ENCODE measurements at regions not wholly inside any gene's neighbourhood (a gene's known extent, or its start where the extent isn't known, plus 50 kb on each side); places are given as distances from the start of the nearest gene placed in this dataset.

DNA sequence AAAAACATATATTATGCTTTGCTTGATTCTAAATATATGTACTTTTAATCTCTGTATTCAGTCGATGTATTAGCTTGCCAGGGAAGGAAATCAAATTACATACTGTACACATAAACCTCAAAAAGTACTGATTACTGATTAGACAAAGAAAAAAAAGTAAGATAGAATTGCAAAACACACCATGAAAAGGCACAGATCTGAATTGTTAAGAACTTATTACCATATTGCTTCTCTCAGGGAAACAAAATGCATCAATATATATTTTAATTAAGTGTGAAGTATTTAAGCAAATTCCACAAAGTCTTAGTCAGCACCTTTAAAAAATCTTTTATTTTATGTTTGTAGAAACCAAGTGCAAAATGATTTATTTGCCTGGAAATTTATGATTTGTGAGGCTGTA, 309.3 kb downstream of the RNF144A start:
- FAIRE-seq (no peak), DNase-seq (ENCODE audit: extremely low read depth in 1 of 4, low spot score in 3 of 4) (no peak), ATAC-seq (no peak)
- Histone ChIP-seq H3K9ac (ENCODE audit: insufficient read depth in 1 of 2, low read depth in 2 of 2, low read length in 2 of 2) (no peak overlapping the region), H3K9me1 (ENCODE audit: control insufficient read depth, insufficient read depth, low read length) (no peaks in the 10 kb centered on the region), H3K79me2 (ENCODE audit: control insufficient read depth, insufficient read depth, low read length) (no peaks in the 10 kb centered on the region), H4K20me1 (replicated peaks; ENCODE audit: control insufficient read depth, insufficient read depth, low read length) (no peaks in the 10 kb centered on the region), H3K27ac (ENCODE audit: extremely low read depth, low read depth, low read length) (no peak overlapping the region), H2AFZ (ENCODE audit: low read depth, low read length) (no peak overlapping the region), H3K27me3 (ENCODE audit: control insufficient read depth in 2 of 2, insufficient read depth in 2 of 2, low read length in 2 of 2) (no peaks in the 10 kb centered on the region), H3K9me3 (replicated peaks; ENCODE audit: control insufficient read depth, insufficient read depth, low read depth, low read length) (no peaks in the 10 kb centered on the region), H3K4me1 (replicated peaks in 1 of 2; ENCODE audit: control insufficient read depth in 2 of 2, insufficient read depth in 2 of 2, low read length in 2 of 2) (no peaks in the 10 kb centered on the region), H3K4me2 (ENCODE audit: insufficient read depth, low read length) (no peak overlapping the region), H3K36me3 (ENCODE audit: control insufficient read depth, insufficient read depth, low read length) (no peaks in the 10 kb centered on the region), H3K4me3 (no peak overlapping the region)
- intact Hi-C loops (cut with micrococcal nuclease): no loop called here
- no TSS peak for BruUV-seq (replicated peaks)
- in situ Hi-C loops (cut with MboI): no loop called here
- 0% methylated on average over 1 of the region's 1 CpG for WGBS (ENCODE audit: insufficient coverage, low coverage, missing lambda C conversion rate)
- ChIA-PET POLR2A (no interaction called here), CTCF (ENCODE audit: low intra/inter-chr PET ratio) (no interaction called here)
- TF ChIP-seq BMI1 (IDR thresholded peaks at IDR 0.05; ENCODE audit: low read length) (no peak), CHD1 (IDR thresholded peaks at IDR 0.05; ENCODE audit: low read length) (no peak), ZC3H4 (CRISPR knock-in tag; IDR thresholded peaks at IDR 0.05; ENCODE audit: borderline replicate concordance) (no peak), TRIM28 (IDR thresholded peaks at IDR 0.05) (no peak), SRF (CRISPR knock-in tag; IDR thresholded peaks at IDR 0.05) (no peak), ZKSCAN1 (IDR thresholded peaks at IDR 0.05; ENCODE audit: low read depth, low read length) (no peak), TCF7 (IDR thresholded peaks at IDR 0.05; ENCODE audit: borderline replicate concordance) (no peak), KLF1 (tag; IDR thresholded peaks at IDR 0.05) (no peak), ZNF197 (CRISPR knock-in tag; IDR thresholded peaks at IDR 0.05; ENCODE audit: low read depth) (no peak), ELF4 (CRISPR knock-in tag; IDR thresholded peaks at IDR 0.05) (no peak)
- TF ChIP-seq, protein P1, sequence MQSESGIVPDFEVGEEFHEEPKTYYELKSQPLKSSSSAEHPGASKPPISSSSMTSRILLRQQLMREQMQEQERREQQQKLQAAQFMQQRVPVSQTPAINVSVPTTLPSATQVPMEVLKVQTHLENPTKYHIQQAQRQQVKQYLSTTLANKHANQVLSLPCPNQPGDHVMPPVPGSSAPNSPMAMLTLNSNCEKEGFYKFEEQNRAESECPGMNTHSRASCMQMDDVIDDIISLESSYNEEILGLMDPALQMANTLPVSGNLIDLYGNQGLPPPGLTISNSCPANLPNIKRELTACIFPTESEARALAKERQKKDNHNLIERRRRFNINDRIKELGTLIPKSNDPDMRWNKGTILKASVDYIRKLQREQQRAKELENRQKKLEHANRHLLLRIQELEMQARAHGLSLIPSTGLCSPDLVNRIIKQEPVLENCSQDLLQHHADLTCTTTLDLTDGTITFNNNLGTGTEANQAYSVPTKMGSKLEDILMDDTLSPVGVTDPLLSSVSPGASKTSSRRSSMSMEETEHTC (IDR thresholded peaks at IDR 0.05): no peak
- TF ChIP-seq, protein P2, sequence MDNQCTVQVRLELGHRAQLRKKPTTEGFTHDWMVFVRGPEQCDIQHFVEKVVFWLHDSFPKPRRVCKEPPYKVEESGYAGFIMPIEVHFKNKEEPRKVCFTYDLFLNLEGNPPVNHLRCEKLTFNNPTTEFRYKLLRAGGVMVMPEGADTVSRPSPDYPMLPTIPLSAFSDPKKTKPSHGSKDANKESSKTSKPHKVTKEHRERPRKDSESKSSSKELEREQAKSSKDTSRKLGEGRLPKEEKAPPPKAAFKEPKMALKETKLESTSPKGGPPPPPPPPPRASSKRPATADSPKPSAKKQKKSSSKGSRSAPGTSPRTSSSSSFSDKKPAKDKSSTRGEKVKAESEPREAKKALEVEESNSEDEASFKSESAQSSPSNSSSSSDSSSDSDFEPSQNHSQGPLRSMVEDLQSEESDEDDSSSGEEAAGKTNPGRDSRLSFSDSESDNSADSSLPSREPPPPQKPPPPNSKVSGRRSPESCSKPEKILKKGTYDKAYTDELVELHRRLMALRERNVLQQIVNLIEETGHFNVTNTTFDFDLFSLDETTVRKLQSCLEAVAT (IDR thresholded peaks at IDR 0.05): no peak

All from K562 (cell line).